Left renal cortex interstitium (tissue), 4 donors: ENCODE measurements at regions not wholly inside any gene's neighbourhood (a gene's known extent, or its start where the extent isn't known, plus 50 kb on each side); places are given as distances from the start of the nearest gene placed in this dataset.

Source experiments
- DNase-seq, 4 donors: peaks; one replicate each; pipeline ENCODE4 v3.0.0-alpha.2; 2013; ENCODE audit warnings: low read depth in 4 of 4, low spot score in 2 of 4, missing footprints in 1 of 4

DNA sequence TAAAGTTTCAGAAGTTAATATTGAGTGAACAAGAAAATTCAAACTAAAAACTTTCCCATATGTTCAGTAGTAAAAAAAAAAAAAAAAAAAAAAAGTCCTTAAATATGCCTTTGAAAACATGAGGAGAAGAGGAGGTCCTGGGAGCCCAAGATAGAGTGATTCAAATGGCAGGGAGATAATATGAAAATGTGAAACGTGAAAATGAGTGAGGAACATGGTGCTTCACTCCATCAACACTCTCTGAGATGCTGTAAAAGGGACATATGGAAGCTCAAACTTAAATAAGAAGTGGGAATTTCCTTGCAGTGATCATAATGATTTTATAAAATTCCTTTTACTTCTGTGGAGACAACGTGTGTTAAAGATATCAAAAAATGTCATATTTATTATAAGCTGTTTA, 423.9 kb downstream of the PABPC4L start:
- no peak for DNase-seq

DNA sequence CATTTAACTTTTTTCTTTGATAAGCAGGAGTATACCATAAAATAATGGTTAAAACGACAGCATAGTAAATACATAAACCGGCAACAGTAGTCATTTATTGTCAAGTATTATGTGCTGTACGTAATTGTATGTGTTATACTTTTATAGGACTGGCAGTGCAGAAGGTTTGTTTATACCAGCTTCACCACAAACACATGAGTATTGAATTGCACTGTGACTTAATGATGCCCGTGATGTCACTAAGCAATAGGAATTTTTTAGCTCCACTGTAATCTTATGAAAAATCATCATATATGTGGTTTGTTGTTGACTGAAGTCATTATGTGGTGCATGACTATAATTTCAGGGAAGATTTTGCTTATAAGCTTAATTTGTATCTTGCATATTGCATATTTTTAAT, 424.6 kb downstream of the PABPC4L start:
- DNase-seq = no peak

DNA sequence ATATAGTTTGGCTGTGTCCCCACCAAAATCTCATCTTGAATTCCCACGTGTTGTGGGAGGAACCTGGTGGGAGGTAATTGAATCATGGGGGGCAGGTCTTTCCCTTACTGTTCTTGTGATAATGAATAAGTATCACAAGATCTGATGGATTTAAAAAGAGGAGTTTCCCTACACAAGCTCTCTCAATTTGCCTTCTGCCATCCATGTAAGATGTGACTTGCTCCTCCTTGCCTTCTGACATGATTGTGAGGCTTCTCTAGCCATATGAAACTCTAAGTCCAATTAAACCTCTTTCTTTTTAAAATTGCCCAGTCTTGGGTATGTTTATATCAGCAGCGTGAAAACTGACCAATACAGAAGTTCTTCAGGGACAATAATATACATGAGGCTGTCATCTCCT, 425.1 kb downstream of the PABPC4L start:
- DNase-seq = no peak

DNA sequence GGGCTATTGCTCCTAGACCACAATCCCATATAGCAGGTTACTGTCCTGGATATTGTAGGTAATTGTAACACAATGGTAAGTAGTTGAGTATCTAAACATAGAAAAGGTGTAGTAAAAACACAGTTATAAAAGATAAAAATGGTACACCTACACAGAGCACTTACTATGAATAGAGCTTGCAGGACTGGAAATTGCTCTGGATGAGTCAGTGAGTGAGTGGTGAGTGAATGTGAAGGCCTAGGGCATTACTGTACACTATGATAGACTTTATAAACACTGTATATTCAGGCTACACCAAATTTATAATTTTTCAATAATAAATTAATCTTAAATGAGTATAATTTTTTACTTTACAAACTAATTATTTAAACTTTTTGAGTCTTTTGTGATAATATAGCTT, 425.7 kb downstream of the PABPC4L start:
- no peak for DNase-seq

DNA sequence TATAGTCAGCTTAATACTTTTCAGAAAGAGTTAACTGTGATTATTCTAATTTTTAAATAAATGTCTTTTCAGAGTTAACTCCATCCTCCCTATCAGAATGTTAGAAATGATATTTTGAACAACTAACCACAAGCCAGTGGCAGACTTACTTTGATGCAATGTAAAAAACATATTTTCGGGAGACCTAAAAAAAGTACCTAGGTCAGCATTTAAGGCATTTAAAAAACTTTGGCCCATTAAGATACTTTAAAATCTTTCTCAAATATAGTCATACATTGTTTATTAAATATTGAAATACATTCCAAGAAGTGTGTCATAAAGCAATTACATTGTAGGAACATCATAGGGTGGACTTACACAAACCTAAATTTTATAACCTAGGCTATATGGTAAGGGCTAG, 426.1 kb downstream of the PABPC4L start:
- no peak for DNase-seq

DNA sequence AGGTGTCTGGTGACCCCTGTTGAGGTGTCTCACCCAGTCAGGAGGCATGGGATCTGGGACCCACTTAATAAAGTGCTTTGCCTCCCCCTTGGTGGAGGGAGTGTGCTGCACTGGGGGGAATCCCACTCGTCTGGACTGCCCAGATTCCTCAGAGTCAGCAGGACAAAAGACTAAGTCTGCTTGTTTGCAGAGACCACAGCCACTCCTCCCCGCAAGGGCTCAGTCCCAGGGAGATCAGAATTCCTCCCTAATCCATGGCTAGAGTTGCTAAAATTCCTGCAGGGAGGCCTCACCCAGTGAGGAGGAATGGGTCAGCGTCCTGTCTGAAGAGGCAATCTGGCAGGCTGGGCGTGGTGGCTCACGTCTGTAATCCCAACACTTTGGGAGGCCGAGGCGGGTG, 442.2 kb downstream of the PABPC4L start:
- no peak for DNase-seq

DNA sequence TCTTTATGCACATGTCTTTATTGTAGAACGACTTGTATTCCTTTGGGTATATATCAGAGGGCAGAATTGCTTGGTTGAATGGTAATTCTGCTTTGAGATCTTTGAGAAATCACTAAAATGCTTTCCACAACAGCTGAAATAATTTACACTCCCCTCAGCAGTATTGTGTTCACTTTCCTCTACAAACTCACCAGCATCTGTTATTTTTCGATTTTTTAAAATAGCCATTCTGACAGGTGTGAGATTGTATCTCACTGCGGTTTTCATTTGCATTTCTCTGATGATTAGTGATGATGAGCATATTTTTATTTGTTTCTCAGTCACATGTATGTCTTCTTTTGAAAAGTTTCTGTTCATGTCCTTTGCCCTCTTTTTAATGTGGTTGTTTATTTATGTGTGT, 459.8 kb downstream of the PABPC4L start:
- DNase-seq = no peak

DNA sequence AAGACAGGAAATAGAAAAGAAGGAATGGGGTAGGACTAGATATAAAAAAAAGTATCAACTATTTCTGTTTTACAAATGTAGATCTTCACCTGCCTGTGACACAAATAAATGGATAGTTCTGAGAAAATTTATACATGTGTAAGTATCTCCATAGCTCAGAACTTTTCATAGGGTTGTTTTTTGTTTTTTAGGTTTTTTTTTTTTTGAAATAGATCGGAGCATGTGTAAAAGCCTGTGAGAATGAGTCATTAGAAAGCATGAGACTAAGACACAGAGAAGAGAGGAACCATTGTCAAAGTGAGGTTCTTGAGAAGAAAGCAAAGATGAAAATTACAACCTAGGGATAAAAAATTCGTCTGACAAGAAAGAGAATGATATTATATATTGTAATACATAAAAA, 481.6 kb downstream of the PABPC4L start:
- DNase-seq = no peak

DNA sequence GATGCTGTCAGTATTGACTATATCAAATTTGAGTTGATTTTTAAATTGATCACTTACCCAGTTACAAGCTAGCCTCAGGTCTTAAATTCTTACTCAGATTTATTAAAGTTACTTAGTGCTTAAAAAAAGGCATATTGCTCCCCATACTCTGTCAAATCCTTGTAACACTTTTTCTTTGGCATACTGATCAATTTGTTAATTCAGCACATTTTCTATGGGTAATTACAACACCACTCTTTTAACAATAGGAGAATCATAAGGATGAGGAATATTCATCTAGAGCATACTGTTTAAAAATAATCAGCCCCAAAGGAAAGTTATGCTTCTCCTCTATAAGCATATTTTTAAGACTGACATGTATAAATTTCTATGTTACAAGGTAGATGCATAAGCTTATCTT, 482.5 kb downstream of the PABPC4L start:
- no peak for DNase-seq

DNA sequence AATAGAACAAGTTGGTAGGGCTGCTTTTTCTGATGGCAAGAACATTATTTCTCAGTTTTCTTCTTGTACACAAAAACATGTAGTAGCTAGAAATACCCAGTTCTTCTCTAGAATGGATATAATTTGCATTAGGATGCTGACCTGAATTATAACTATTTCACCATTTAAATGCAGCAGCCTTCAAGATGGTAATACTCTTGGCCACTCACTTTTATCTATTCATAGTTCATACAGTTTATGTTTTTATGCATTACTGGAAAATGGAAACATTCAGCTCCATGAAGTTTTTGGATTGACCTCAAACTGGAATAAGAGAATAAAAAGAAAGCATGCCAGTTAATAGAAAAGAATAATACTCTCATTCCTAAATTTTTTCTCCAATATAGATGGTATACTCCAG, 487.4 kb downstream of the PABPC4L start:
- DNase-seq = no peak

DNA sequence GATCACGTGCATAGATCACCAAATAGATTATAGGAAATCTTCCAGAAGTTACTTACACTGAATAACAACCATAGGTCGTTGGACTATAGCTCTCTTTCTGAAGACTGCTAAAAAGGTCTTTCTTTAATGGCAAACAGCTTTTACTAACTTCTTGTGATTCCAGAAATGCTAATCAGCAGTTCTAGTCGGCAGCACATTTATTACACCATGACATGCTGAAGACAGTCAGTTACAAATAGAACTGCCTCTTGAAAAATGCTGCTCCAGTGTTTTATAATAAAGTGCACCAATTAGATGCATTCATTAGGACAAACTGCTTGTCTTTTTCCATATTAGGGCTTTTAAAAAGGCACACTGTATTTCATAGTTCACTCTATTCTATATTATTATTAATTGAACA, 488.2 kb downstream of the PABPC4L start:
- no peak for DNase-seq

DNA sequence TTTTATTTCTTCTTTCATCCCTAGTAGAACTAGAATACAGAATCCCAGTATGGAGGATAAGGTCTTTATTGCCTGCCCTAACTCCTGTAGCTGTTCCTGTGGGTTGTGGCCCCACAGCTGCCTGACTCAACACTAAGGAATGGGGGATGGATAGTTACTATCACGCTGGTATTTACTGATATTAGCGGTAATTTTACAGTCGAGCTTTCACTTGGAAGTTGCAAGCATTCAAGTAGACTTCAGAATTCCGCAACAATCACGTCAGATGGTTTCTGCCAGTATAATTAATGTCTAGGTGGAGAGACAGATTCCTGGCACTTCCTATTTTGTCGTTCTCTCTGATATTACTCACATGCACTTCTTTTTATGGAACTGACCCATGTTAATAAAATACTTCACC, 489.8 kb downstream of the PABPC4L start:
- DNase-seq = no peak

DNA sequence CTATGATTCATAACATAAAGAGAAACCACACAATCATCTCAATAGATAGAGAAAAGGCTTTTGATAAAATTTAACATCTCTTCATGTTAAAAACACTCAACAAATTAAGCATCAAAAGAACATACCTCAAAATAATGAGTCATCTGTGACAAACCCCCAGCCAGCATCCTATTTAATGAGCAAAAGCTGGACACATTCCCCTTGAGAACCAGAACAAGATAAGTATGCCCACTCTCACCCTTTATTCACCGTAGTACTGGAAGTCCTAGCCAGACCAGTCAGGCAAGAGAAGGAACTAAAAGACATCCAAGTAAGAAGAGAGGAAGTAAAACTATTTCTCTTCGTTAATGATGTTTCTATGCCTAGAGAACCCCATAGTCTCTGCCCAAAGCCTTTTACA, 507.2 kb downstream of the PABPC4L start:
- DNase-seq = no peak

DNA sequence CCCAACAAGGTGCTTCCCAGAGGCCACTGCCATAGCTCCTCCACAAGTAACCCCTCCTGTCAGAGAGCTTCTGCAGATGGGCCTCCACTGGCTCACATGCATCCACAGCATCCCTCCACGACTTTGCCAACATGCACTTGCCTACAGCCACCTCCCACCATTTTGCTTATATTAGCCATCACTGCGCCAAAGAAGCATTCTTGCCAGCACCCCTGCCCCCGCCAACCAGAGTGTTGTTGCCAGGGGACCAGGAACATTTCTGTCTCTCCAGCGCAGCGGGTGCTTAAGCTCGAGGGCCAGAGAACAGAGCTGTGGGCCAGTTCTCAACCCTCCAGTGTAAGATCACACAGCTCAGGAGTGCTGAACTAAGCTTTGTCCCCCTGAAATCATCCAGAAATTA, 517.6 kb downstream of the PABPC4L start:
- no peak for DNase-seq

DNA sequence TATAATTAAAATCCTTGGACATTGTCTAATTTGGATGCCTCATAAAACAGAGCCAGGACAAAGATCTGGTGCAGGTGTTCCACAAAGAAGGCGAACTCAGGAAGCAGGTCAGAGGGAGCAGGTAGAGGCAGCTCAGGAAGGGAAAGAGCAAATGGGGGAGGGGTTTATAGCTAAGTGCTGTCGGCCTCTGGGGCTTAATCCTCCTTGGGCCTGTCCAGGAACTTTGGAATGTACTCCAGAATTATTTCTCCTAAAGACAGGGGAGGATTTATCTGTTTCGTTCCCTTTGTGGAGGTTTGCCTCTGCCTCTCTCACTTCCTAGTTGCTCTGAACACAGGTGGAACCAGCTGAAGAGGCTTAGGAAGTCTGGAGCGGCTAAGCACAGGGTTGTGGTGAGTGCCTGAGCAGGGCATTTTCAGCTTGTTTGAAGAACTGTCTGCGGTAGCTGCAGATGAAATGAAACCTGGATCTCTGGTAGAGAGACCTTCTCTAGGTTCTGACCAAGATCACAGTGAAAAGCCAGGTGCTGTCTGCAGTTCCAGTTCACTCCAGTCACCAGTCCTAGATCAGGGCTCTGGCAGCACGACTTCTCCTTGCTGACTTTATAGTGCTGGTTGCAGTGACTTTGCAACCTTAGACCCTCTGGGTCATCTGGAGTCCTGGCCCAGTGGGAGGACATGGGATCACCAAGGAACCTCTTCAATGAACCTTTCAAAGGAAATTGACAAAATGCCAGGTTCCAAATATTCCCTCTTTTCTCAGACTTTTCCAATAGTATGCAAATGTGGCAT, 519.2 kb downstream of the PCDH10 start:
- DNase-seq = no peak

DNA sequence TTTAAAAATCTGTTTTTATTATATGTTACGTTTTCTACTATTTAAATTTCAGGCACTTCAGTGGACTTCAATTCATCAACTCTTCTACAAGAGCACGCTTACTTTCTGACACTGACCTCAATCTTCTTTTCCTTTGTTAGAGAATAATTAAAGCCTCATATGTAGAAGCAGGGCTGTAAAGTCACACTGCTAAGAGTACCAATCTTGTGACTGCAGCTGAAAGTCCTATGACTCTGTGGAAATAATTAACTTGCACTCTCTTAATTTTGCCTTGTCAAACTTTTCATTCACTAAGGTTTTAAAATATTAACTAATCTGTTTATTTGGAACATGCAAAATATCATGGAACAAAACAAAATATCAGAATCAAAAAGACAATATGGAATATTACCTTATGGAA, 498.1 kb downstream of the PCDH10 start:
- no peak for DNase-seq

DNA sequence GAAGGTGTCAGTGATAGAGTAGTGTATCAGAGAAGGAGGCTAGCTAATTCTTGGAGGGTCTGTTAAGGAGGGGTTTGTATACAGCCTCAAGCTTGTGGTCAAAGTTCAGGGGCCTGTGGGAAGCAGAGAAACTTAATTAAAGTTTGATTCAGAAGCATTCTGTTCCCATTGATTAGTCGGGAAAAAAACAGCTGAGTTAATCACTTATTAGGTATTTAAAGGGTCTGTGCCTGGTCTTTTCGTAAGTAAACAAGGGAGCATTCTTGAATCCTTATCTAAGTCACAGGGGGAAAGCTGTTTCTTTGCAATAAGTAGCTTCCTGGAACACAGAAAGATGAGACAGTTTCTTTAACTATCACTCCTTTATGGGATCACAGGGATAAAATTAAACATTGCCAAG, 492.1 kb downstream of the PCDH10 start:
- DNase-seq = no peak

DNA sequence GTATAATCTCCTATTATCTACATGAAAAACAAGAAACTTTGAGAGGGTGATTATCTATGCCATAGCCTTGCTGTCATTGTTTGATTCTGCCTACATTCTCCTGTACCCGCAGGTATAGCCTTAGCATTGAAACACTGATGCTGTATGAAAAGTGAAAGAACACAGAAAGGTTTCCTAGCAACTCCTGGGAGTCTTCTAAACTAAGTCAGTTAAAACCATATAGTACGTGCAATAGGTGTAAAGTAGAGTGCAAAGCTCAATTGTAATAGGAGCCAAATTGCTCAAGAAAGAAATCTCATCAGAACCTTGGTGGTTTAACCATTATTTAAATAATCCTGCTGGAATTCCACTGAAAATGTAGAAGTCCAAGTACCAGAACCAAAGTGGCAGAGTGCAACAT, 489.7 kb downstream of the PCDH10 start:
- no peak for DNase-seq

DNA sequence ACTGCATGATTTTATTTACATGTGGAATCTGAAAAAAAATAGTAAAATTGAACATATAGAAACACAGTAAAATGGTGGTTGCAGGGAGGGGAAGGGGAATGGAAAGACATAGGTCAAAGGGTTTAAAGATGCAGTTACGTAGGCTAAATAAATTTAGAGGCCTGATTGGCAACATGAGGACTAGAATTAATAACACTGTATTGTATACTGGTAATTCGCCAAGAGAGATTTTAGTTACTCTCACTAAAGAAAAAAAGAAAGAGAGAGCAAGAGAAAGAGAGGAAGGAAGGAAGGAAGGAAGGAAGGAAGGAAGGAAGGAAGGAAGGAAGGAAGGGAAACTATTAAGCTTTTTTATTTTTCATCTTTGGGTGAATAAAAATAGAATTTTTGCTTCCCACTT, 488.1 kb downstream of the PCDH10 start:
- DNase-seq = no peak

DNA sequence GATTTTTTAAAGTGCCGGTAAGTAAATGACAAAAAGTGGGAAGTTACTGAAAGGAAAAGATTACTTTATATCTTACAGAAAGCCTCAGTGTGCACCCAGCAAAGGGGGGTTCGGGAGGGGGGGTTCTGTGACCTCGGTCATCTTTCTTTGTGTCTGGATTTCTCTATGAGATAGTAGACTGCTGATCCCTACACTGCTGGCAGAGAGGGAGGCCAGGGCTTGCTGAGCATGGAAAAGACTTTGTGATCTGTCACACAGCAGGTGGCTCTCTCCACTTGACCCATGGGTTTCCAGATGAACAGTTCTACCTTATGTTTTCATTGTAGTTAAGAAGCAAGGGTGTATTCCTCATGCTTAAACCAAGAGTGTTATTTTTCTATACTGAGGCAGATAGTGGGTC, 475.6 kb downstream of the PCDH10 start:
- DNase-seq = no peak

DNA sequence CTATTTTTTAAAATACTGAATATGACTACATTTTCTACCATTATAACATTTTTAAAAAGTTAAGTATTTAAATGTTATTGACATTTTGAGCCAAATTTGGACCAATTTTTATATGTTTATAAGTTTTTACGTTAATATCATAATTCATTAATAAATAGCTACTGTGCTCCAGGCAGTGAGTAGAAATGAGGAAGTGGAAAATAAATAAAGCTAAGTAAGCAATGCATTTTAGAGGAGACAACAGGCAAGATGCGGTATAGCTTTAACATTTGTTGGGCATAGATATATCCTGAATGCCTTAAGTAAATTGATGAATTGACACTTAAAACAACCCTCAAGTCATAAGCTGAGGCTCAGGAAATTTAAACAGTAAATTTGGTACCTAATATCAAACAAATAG, 474.8 kb downstream of the PCDH10 start:
- DNase-seq = no peak

DNA sequence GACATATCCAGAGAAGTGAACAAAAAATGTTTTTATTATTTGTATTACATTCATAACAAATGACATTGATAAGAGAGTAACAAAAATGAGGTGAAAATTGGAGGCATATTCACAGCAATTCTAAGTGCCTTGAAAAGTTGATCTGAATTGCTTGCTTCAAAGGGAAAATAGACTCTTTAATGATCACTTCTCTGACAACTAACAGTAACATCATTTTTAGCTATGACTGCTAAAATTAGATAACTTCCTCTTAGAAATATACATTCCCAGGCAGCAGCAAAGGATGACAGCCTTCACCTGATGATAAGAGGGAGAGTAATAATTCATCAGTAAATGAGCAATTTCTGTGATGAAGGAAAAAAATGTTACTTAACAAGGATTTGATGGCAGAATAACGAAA, 472.5 kb downstream of the PCDH10 start:
- no peak for DNase-seq

DNA sequence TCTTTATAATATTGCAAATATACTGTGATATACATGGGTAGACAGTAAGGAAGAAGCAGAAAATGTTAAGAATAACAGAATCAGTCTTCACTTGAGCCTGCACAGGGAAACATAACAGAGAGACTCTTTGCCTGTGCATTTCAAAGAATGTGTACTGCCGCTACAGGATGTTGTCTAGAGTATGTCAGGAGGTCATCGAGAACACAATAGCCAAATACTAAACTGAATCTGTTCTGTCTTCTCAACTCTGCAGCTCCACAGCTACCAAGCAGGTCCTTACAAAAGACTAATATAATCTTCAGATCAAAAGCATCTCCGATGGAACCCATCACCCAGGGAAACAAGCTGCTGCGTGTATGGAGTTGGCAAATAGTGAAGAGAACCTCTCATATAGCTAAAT, 471.5 kb downstream of the PCDH10 start:
- no peak for DNase-seq
